NT2/D1 (cell line): ENCODE measurements at regions not wholly inside any gene's neighbourhood (a gene's known extent, or its start where the extent isn't known, plus 50 kb on each side); places are given as distances from the start of the nearest gene placed in this dataset.

Experiments
- SUZ12 ChIP-seq: IDR thresholded peaks from 2 replicates; pipeline ENCODE4 v1.6.1; 2011; ENCODE audit not compliant: insufficient read length, insufficient read depth; ENCODE audit errors: extremely low read depth
- YY1 ChIP-seq: IDR thresholded peaks from 2 replicates; pipeline ENCODE4 v1.6.1; 2011; ENCODE audit not compliant: insufficient read length, insufficient read depth
- ZNF274 ChIP-seq: IDR thresholded peaks from 2 replicates; pipeline ENCODE4 v1.6.1; 2011; ENCODE audit warnings: mild to moderate bottlenecking, low read depth, low read length

GRCh38 chr4:137735561-137736104, 203.3 kb upstream of the PCDH18 start:
- TF ChIP-seq YY1 (no peak), ZNF274 (no peak), SUZ12 (no peak)
